HG02943 (cell line): ENCODE measurements at regions not wholly inside any gene's neighbourhood (a gene's known extent, or its start where the extent isn't known, plus 50 kb on each side); places are given as distances from the start of the nearest gene placed in this dataset.

Source experiments
- ATAC-seq: cut with Tn5 transposase; IDR thresholded peaks from one replicate; pipeline ENCODE4 v1.9.1; 2021; ENCODE audit warnings: mild to moderate bottlenecking, low read depth, moderate library complexity; ENCODE audit not compliant: unreplicated experiment

DNA sequence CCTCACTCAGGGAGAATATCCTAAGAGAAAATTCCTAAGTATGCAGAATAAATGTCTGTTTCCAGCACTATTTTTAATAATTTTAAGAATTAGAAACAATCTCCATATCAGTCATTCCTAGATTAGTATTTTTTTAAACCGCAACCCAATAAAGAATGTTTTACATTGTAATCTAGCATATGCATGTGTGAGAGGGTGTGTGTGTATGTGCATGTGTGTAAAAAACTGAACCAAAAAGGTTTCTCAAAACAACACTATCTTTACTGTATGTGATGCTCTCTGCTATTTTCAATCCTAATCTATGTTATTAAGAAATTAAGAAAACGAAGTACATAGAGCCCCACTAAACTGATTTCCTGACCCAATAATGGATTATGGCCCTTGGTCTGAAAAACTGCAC lies 90.6 kb upstream of the AKIP1 start:
- ATAC-seq, result no peak

GRCh38 chr11:8822469-8822868 lies 88.5 kb upstream of the AKIP1 start:
- no peak for ATAC-seq

DNA sequence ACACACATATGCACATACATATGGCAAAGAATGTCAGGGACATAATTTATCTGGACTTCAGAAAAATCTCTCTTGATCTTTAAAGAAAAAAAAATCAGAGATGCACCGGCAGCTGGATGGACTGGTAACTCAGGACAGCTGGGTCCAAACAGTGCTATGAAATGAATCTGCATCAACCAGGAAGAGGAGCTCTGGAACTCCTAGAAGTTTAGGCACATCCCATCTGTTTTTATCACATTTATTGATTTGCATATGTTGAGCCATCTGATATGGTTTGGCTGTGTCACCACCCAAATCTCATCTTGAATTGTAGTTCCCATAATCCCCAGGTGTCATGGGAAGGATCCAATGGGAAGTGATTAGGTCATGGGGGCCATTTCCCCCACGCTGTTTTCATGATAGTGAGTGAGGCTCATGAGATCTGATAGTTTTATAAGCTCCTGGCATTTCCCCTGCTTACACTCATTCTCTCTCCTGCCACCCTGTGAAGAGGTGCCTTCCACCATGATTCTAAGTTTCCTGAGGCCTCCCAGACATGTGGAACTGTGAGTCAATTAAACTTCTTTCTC lies 87.7 kb upstream of the AKIP1 start:
- no peak for ATAC-seq

DNA sequence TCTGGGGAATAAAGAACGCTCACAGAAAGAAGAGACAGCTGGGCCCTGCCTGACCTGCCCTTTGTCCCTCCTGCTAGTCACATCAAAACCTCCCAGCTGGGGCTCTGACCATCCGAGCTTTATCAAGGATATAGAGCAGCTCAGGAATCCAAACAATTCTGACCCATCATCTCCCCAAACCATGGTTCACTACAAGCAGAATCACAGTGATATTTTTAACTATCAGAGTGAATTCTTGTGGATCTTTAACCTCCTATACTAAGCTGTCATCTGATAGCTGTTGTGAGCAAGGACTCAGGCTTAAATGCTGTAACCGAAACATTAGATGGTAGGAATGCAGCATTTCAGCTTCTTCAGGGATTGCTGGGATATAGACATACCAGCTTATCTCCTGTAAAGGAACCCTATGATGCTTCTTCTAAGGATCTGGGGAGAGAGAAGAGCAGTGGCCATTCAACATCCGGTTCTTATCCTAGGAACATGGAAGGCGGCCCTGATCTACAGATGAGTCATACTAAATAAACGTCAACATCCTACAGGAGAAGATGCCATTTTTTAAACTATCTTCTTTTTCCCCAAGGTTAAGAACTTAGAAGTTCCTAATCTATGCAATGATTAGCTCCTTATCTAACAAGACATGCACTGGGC lies 84.7 kb upstream of the AKIP1 start:
- ATAC-seq, result no peak

- no peak for ATAC-seq
These were observed 84.0 kb upstream of the AKIP1 start for GRCh38 chr11:8826901-8827560.

- no peak for ATAC-seq
These were observed 82.9 kb upstream of the AKIP1 start for GRCh38 chr11:8828046-8828445.

DNA sequence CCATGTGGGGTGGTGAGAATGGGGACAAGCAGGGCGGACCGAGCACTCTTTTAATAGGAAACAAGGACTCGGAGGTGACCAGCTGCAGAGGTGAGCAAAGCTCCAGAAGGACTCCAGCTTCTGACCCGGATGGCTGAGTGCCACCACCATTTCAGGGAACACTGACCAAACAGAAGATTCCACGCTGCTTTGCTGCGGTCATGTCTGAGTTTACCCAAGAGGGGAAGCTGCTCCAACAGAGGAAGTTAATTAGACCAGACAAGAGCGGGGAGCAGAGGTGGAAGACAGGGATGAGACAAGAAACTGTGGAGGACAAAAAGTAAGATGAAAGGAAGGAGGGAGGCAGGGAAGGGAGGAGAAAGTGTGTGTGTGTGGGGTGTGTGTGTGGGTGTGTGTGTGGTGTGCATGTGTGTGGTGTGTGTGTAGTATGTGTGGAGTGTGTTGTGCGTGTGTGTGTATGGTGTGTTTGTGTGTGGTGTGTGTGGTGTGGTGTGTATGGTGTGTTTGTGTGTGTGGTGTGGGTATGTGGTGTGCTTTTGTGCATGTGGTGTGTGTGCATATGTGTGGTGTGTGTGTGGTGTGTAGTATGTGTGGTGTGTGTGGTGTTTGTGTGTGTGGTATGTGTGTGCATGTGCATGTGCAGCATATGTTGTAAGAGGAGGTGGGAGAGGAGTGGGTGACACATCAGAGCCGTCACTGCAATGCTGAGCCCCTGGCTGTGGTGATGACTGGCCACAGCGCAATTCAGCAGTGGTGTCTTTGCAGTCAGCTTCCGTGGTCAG lies 82.2 kb upstream of the AKIP1 start:
- no peak for ATAC-seq

GRCh38 chr11:8829556-8829955 lies 81.4 kb upstream of the AKIP1 start:
- no peak for ATAC-seq

- ATAC-seq, result no peak
These were observed 80.3 kb upstream of the AKIP1 start for GRCh38 chr11:8830641-8831040.

DNA sequence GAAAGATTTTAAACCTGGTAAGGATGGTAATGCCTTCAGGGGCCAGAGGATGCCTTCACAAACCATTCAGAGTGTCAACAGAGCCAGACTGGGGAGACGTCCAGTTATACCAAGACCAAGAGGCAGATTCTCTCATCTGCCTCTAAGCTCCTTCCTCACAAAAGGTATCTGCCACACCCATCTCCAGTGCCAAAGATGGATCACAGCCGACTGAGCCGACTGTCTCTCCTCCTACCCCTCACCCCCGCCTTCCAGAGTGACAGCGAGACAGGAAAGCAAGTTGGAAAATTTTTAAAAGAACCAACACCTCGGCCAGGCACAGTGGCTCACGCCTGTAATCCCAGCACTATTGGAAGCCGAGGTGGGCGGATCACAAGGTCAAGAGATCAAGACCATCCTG lies 79.1 kb upstream of the AKIP1 start:
- ATAC-seq, result no peak

- ATAC-seq, result peak; percentile 85
These were observed 78.3 kb upstream of the AKIP1 start for GRCh38 chr11:8832571-8833260.

DNA sequence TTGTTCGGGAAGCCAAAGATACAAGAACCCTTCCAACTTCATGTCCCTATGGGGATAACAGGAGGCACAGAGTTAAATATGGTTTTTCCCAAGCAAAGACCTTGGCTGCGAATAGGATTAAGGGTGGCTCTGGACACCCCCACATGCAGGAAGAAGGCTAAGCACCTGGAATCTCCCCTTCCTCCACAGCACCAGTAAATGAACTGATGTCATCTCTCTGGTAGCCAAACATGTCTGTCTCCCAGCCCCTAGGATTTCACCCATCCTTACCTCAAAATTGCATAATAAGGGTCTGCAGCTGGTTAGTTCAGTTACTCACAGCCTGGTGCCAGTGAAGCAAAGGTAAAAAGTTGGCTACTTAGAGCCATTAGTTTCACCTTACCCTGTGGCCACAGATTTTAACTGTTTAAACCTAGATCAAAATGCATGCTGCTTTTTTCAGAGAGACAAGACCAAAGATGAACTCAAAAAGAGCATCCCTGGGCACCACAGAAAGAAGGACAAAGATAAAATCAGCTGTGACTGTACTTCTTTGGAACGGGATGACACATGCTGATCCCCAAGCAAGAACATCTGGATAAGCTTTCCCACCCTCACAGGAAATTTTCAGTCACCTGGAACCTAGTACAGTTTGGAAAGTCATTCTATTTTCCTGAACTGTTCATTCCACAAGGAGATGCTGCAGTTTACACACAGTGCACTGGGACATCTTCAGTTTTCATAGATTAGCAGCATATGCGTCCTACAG lies 77.2 kb upstream of the AKIP1 start:
- ATAC-seq, result no peak

GRCh38 chr11:8834379-8834778 lies 76.6 kb upstream of the AKIP1 start:
- ATAC-seq, result no peak

DNA sequence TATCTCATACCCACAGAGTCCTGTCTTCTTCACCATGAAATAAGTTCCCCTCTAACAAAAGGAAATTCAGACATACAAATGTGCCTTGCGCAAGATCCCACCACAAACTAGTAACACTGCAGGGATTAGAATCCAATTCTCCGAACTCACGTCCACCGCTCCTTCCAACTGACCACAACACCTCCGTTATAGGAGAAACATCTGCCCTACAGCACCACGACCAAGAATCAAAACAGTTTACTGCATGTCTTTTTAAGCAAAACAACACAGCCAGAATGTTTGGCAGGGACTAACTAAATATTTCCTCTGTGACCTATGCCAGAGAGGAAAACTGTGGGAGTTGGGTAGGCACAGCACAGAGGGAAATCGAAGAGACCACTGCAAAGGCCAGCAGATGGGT lies 72.7 kb upstream of the AKIP1 start:
- ATAC-seq, result no peak

- ATAC-seq, result no peak
These were observed 71.6 kb upstream of the AKIP1 start for GRCh38 chr11:8839306-8839956.

DNA sequence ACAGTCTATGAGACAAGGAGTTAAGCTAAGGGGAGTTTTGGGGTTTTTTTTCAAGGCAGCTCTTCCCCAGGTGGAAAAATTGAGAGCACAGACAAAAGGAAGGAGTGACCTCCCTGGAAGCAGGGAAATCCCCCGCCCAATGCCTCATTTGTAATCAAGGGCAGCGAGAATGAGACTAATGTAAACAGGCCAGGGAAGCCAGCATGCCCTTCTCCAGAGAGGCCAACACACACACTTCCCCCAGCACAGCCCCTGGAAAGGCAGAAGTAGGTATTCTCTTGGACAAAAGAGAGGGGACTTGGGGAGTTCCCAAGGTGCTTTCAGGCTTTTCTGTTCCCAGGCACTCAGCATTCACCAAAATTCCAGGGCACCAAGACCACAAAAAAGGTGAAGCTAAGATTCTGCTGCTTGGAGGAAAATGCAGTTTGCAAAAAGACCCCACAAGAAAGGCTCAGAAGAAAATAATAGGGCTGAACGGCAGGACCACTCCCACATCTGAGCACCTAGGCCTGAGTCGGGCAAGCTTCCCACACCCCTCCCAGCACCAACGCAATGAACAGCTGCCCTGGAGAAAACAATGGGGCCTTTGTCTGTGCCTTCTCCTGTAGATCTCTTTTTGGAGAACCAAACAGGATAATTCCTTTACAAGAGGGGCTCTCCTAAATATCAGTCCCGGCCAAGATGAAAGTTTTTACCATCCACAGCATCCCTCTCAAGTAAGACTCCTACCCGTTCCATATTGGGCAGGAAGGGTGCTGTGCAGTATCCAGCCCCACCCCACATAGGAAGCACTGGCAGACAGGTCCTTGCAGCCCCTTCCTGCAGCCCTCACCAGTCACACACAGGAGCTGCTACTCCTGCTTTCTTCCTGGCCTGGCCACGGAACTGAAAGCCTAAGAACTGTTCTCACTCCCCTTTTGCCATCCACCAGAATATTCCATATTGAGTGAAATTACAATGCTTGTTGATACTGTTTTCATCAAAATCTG lies 70.7 kb upstream of the AKIP1 start:
- ATAC-seq, result no peak

- no peak for ATAC-seq
These were observed 69.1 kb upstream of the AKIP1 start for GRCh38 chr11:8841899-8842298.

DNA sequence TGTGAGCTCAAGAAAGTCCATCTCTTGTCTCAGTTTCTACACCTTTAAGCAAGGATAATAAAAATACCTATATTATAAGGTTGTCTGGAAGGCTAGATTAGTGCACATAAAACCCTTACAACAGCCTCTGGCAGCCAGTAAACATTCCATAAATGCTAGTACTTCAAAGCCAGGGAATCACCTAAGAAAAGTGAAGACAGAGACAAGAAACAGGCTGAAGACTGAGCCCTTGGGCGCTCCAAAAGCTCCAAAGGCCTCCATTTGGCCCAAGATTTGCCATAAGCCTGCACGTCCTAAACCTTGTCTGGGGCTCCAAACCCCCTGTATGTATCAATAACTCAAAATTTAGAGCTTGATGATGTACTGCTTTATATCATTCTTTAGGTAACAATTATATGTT lies 52.2 kb upstream of the AKIP1 start:
- no peak for ATAC-seq
